Spleen (tissue), 7 donors: ENCODE measurements at regions not wholly inside any gene's neighbourhood (a gene's known extent, or its start where the extent isn't known, plus 50 kb on each side); places are given as distances from the start of the nearest gene placed in this dataset.

Experiments used
- POLR2A ChIP-seq, 3 donors: fragments of 450-650 bp; IDR thresholded peaks; one replicate each; pipeline ENCODE4 v1.5.1; 2017; ENCODE audit warnings: antibody characterized with exemption in 3 of 3, mild to moderate bottlenecking in 1 of 3
- TF ChIP-seq, protein P1 (sequence below), 11 experiments: fragments of 200-600 bp in 7 of 11; fragments of 450-650 bp in 4 of 11; sonication (generic) in 4 of 11; IDR thresholded peaks in 8 of 11; conservative IDR thresholded peaks in 3 of 11; 1 replicate in 7 of 11; 2 replicates in 4 of 11; pipeline versions ENCODE4 v1.4.0 to v1.8.0; 2016 to 2021; ENCODE audit warnings: antibody characterized with exemption in 11 of 11, inconsistent platforms in 4 of 11, mild to moderate bottlenecking in 1 of 11
- donor health status: DM: no; HTN: no; CAD: no; lungs with moderate emphysema.
- donor health status: DM: no; HTN: no; CAD: no.
- donor health status: DM: no; HTN: no; CAD: no.

DNA sequence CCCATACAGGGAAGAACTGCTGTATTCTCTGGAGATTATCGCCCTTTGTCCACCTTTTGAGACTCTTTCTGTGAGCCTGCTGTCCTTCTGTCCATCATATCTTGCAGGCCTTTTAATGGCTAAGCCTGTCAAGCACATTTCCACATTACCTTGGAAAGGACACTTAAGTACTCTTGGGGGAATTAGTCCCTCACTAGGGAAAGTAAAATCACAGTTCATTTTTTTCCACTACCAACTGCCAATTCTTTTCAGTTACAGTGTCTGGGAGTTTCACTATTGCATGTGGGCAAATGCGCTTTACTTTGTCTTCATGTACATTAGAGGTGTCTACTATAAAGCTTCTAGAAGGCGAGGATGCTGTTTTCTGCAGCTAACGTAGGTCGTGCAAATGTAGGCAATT lies 242.1 kb downstream of the NSUN3 start:
- TF ChIP-seq, protein P1, sequence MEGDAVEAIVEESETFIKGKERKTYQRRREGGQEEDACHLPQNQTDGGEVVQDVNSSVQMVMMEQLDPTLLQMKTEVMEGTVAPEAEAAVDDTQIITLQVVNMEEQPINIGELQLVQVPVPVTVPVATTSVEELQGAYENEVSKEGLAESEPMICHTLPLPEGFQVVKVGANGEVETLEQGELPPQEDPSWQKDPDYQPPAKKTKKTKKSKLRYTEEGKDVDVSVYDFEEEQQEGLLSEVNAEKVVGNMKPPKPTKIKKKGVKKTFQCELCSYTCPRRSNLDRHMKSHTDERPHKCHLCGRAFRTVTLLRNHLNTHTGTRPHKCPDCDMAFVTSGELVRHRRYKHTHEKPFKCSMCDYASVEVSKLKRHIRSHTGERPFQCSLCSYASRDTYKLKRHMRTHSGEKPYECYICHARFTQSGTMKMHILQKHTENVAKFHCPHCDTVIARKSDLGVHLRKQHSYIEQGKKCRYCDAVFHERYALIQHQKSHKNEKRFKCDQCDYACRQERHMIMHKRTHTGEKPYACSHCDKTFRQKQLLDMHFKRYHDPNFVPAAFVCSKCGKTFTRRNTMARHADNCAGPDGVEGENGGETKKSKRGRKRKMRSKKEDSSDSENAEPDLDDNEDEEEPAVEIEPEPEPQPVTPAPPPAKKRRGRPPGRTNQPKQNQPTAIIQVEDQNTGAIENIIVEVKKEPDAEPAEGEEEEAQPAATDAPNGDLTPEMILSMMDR (IDR thresholded peaks at IDR 0.05 in 8 of 11, conservative IDR thresholded peaks at IDR 0.05 in 3 of 11): no peak
- TF ChIP-seq POLR2A (IDR thresholded peaks at IDR 0.05): no peak
